CD4-positive, alpha-beta T cell (primary cell): ENCODE measurements at regions not wholly inside any gene's neighbourhood (a gene's known extent, or its start where the extent isn't known, plus 50 kb on each side); places are given as distances from the start of the nearest gene placed in this dataset.

ENCODE experiments used
- ATAC-seq: fragments of 200-7000 bp; cut with Tn5 transposase; one replicate; pipeline ENCODE4 v1.10.0; 2022; ENCODE audit warnings: mild to moderate bottlenecking; ENCODE audit not compliant: poor library complexity
- CTCF ChIA-PET: fragments of 350-600 bp; sonication (Branson Sonifier 250); formaldehyde crosslinking; loops from one replicate; lab custom pipeline; 2021; ENCODE audit warnings: antibody characterized with exemption, inconsistent platforms; lab: Charles Lee
- POLR2A ChIA-PET: fragments of 350-600 bp; sonication (Branson Sonifier 250); formaldehyde crosslinking; loops from one replicate; lab custom pipeline; 2021; ENCODE audit warnings: antibody characterized with exemption, inconsistent platforms; lab: Charles Lee
- DNase-seq, 14 experiments: peaks; one replicate each; pipeline ENCODE4 v3.0.0-alpha.2; 2013 to 2020; ENCODE audit warnings: mixed read lengths in 2 of 14
- H3K27ac ChIP-seq, 2 donors: one replicate each; pipeline versions ENCODE4 v1.5.1 to v1.7.0; 2013; ENCODE audit warnings: low read length in 2 of 2, low read depth in 1 of 2, mild to moderate bottlenecking in 1 of 2
- H3K27me3 ChIP-seq, 2 experiments: 1 replicate in 1 of 2; 2 replicates in 1 of 2; pipeline versions ENCODE4 v1.6.1 to v1.7.0; 2013; ENCODE audit warnings: low read length in 2 of 2, control low read depth in 1 of 2, mild to moderate bottlenecking in 1 of 2, moderate library complexity in 1 of 2; ENCODE audit not compliant: insufficient read depth in 2 of 2, control insufficient read depth in 1 of 2
- H3K36me3 ChIP-seq: one replicate; pipeline ENCODE4 v1.6.1; 2013; ENCODE audit warnings: low read length, control low read depth; ENCODE audit not compliant: insufficient read depth
- H3K4me1 ChIP-seq: one replicate; pipeline ENCODE4 v1.6.1; 2013; ENCODE audit warnings: low read length, control low read depth; ENCODE audit not compliant: insufficient read depth
- H3K4me3 ChIP-seq: one replicate; pipeline ENCODE4 v1.5.1; 2013; ENCODE audit warnings: mild to moderate bottlenecking, low read length, moderate library complexity
- H3K9me3 ChIP-seq, 2 experiments: 1 replicate in 1 of 2; 2 replicates in 1 of 2; pipeline versions ENCODE4 v1.6.1 to v1.7.0; 2013; ENCODE audit warnings: low read length in 2 of 2, mild to moderate bottlenecking in 2 of 2, control low read depth in 1 of 2, moderate library complexity in 1 of 2; ENCODE audit not compliant: control insufficient read depth in 1 of 2, insufficient read depth in 1 of 2
- H3K27ac Mint-ChIP-seq: one replicate; pipeline ENCODE4 v1.8.0; 2020; ENCODE audit warnings: mixed read lengths
- H3K27me3 Mint-ChIP-seq: one replicate; pipeline ENCODE4 v1.8.0; 2021; ENCODE audit warnings: mixed read lengths
- H3K36me3 Mint-ChIP-seq: one replicate; pipeline ENCODE4 v1.8.0; 2021; ENCODE audit warnings: low read depth, mixed read lengths
- H3K4me1 Mint-ChIP-seq: one replicate; pipeline ENCODE4 v1.8.0; 2021; ENCODE audit warnings: low read depth, mixed read lengths
- H3K4me3 Mint-ChIP-seq: one replicate; pipeline ENCODE4 v1.8.0; 2020; ENCODE audit warnings: mild to moderate bottlenecking, mixed read lengths
- H3K9me3 Mint-ChIP-seq: one replicate; pipeline ENCODE4 v1.8.0; 2020; ENCODE audit warnings: mixed read lengths
- CTCF ChIP-seq: fragments of 200-600 bp; IDR thresholded peaks from one replicate; pipeline ENCODE4 v1.8.0; 2022; ENCODE audit warnings: antibody characterized with exemption, mild to moderate bottlenecking
- intact Hi-C, 2 experiments: fragments of 100-400 bp; cut with DNase I in 1 of 2; cut with micrococcal nuclease in 1 of 2; formaldehyde crosslinking; loops; one replicate each; pipeline versions ENCODE4 v1.15.1 to v1.9.0; 2023 to 2025; cut with DNase I, micrococcal nuclease

- Histone ChIP-seq H3K4me1 (no peaks in the 10 kb centered on the region), H3K9me3 (no peaks in the 10 kb centered on the region), H3K36me3 (no peaks in the 10 kb centered on the region), H3K27me3 (no peaks in the 10 kb centered on the region), H3K27ac (no peak overlapping the region), H3K4me3 (no peak overlapping the region)
- Mint-ChIP-seq H3K36me3 (no peaks in the 10 kb centered on the region), H3K4me1 (no peaks in the 10 kb centered on the region), H3K4me3 (no peak overlapping the region), H3K9me3 (peaks cover 2% of the 10 kb centered on the region), H3K27ac (no peak overlapping the region), H3K27me3 (no peaks in the 10 kb centered on the region)
- intact Hi-C loops: no loop called here
- no peak for DNase-seq
- no peak for TF ChIP-seq CTCF
- ChIA-PET POLR2A (no interaction called here), CTCF (no interaction called here)
- no peak for ATAC-seq
Measured at GRCh38 chr17:69909389-69909788, 165.6 kb upstream of the KCNJ16 start.

- ChIA-PET CTCF (no interaction called here), POLR2A (no interaction called here)
- no peaks in the 10 kb centered on the region for H3K4me1 Mint-ChIP-seq
- no peak overlapping the region for H3K27ac ChIP-seq
- intact Hi-C loops: no loop called here
- no peak overlapping the region for H3K4me3 ChIP-seq
- no peaks in the 10 kb centered on the region for H3K36me3 Mint-ChIP-seq
- ATAC-seq (no peak), DNase-seq (no peak)
- H3K4me1 ChIP-seq: no peaks in the 10 kb centered on the region
- no peaks in the 10 kb centered on the region for H3K9me3 ChIP-seq
- no peaks in the 10 kb centered on the region for H3K36me3 ChIP-seq
- no peak overlapping the region for H3K27ac Mint-ChIP-seq
- no peak overlapping the region for H3K4me3 Mint-ChIP-seq
- no peak for TF ChIP-seq CTCF
- peaks cover 2% of the 10 kb centered on the region for H3K9me3 Mint-ChIP-seq
- H3K27me3 ChIP-seq: no peaks in the 10 kb centered on the region
- no peaks in the 10 kb centered on the region for H3K27me3 Mint-ChIP-seq
Measured at GRCh38 chr17:69912805-69913204, 162.2 kb upstream of the KCNJ16 start.

- ATAC-seq (no peak), DNase-seq (no peak)
- no peaks in the 10 kb centered on the region for H3K36me3 Mint-ChIP-seq
- H3K4me1 Mint-ChIP-seq: no peaks in the 10 kb centered on the region
- no peak overlapping the region for H3K4me3 ChIP-seq
- H3K4me1 ChIP-seq: no peaks in the 10 kb centered on the region
- peaks cover 2% of the 10 kb centered on the region for H3K9me3 Mint-ChIP-seq
- no peaks in the 10 kb centered on the region for H3K9me3 ChIP-seq
- TF ChIP-seq CTCF: no peak
- H3K27ac ChIP-seq: no peak overlapping the region
- intact Hi-C loops: no loop called here
- ChIA-PET POLR2A (no interaction called here), CTCF (no interaction called here)
- no peak overlapping the region for H3K27ac Mint-ChIP-seq
- H3K27me3 Mint-ChIP-seq: no peaks in the 10 kb centered on the region
- H3K27me3 ChIP-seq: no peaks in the 10 kb centered on the region
- no peaks in the 10 kb centered on the region for H3K36me3 ChIP-seq
- H3K4me3 Mint-ChIP-seq: no peak overlapping the region
Measured at GRCh38 chr17:69913216-69913615, 161.8 kb upstream of the KCNJ16 start.
